ENCODE measurements at regions not wholly inside any gene's neighbourhood (a gene's known extent, or its start where the extent isn't known, plus 50 kb on each side); places are given as distances from the start of the nearest gene placed in this dataset.

GRCh38 chr7:16268821-16269768, 152.2 kb downstream of the CRPPA start (continued):
- no peak for TF ChIP-seq PPARD (CRISPR knock-in tag; IDR thresholded peaks at IDR 0.05)
- TF ChIP-seq TRIM24 (IDR thresholded peaks at IDR 0.05) = peak; percentile 98
- no peak for TF ChIP-seq TAF15 (IDR thresholded peaks at IDR 0.05; ENCODE audit: low read depth, low read length)
- TF ChIP-seq HMGN3 (IDR thresholded peaks at IDR 0.05; ENCODE audit: borderline replicate concordance, extremely low read depth, insufficient read length, low read depth, low read length) = peak; percentile 99
- TF ChIP-seq PKNOX1 (IDR thresholded peaks at IDR 0.05) = peak; percentile 97
- peak; percentile 40; the same call in 1 of the 2 replicates for TF ChIP-seq SUPT5H (IDR thresholded peaks at IDR 0.05)
- TF ChIP-seq POLR2A (conservative IDR thresholded peaks at IDR 0.05) = peak; percentile 76; the same call in 1 of the 2 replicates
- no peak for TF ChIP-seq SMC3 (conservative IDR thresholded peaks at IDR 0.05; ENCODE audit: insufficient read depth, low read depth, low read length)
- TF ChIP-seq HDGF (IDR thresholded peaks at IDR 0.05) = no peak; the same call in 1 of the 2 replicates
- peak; percentile 73 for TF ChIP-seq CREB3L1 (IDR thresholded peaks at IDR 0.05; ENCODE audit: borderline replicate concordance, low read depth)
- 0 out of 4 replicates have a peak, but pooled peaks of 1 of the 2 experiments have one; percentile 21 for TF ChIP-seq MCM7 (IDR thresholded peaks at IDR 0.05)
- 0 out of 2 replicates have a peak, but pooled peaks have one; percentile 67 for TF ChIP-seq MXI1 (IDR thresholded peaks at IDR 0.05; ENCODE audit: low read depth, low read length)
- peak; percentile 98 for TF ChIP-seq ZNF589 (CRISPR knock-in tag; IDR thresholded peaks at IDR 0.05; ENCODE audit: low read depth)
- TF ChIP-seq POLR2B (IDR thresholded peaks at IDR 0.05; ENCODE audit: low read depth, partially characterized antibody) = peak; percentile 62
- TF ChIP-seq ZNF143 (CRISPR knock-in tag; IDR thresholded peaks at IDR 0.05) = no peak
- TF ChIP-seq FOXM1 (IDR thresholded peaks at IDR 0.05; ENCODE audit: low read depth) = peak; percentile 99
- no peak for TF ChIP-seq FOXM1 (CRISPR knock-in tag; IDR thresholded peaks at IDR 0.05; ENCODE audit: low read depth)
- no peak for TF ChIP-seq CBX2 (IDR thresholded peaks at IDR 0.05; ENCODE audit: insufficient read depth, low read length, poor library complexity, severe bottlenecking)
- TF ChIP-seq FOXJ3 (CRISPR knock-in tag; IDR thresholded peaks at IDR 0.05) = no peak
- peak; percentile 100 for TF ChIP-seq CHAMP1 (IDR thresholded peaks at IDR 0.05)
- peak; percentile 41 for TF ChIP-seq TBP (optimal IDR thresholded peaks at IDR 0.05; ENCODE audit: low read depth, low read length)
- TF ChIP-seq XRCC5 (IDR thresholded peaks at IDR 0.05; ENCODE audit: low read depth, low read length) = no peak
